ENCODE measurements at regions not wholly inside any gene's neighbourhood (a gene's known extent, or its start where the extent isn't known, plus 50 kb on each side); places are given as distances from the start of the nearest gene placed in this dataset.
A peak's percentile ranks its signal among the peaks of the same experiment; 100 is the strongest.

- DNase-seq = no peak
These were observed 88.1 kb upstream of the NPVF start for GRCh38 chr7:25316366-25316765.

GRCh38 chr7:25318047-25318446 lies 89.8 kb upstream of the NPVF start:
- peak; percentile 16 for DNase-seq

GRCh38 chr7:25319707-25320106 lies 91.4 kb upstream of the NPVF start:
- DNase-seq = no peak

GRCh38 chr7:25320791-25321190 lies 92.5 kb upstream of the NPVF start:
- DNase-seq = no peak

- no peak for DNase-seq
These were observed 93.1 kb upstream of the NPVF start for GRCh38 chr7:25321424-25321823.

- DNase-seq = no peak
These were observed 94.2 kb upstream of the NPVF start for GRCh38 chr7:25322473-25322872.

- no peak for DNase-seq
These were observed 97.0 kb upstream of the NPVF start for GRCh38 chr7:25325186-25325757.

- no peak for DNase-seq
These were observed 98.3 kb upstream of the NPVF start for GRCh38 chr7:25326501-25327156.

- no peak for DNase-seq
These were observed 101.5 kb upstream of the NPVF start for GRCh38 chr7:25329815-25330214.

- no peak for DNase-seq
These were observed 105.1 kb upstream of the NPVF start for GRCh38 chr7:25333296-25333928.

GRCh38 chr7:25347360-25348066 lies 119.2 kb upstream of the NPVF start:
- no peak for DNase-seq

- DNase-seq = no peak
These were observed 119.8 kb upstream of the NPVF start for GRCh38 chr7:25348104-25348503.

GRCh38 chr7:25349283-25350017 lies 121.2 kb upstream of the NPVF start:
- DNase-seq = no peak

- DNase-seq = no peak
These were observed 121.8 kb upstream of the NPVF start for GRCh38 chr7:25350041-25350440.

GRCh38 chr7:25351761-25352160 lies 123.5 kb upstream of the NPVF start:
- DNase-seq = no peak

- no peak for DNase-seq
These were observed 124.9 kb upstream of the NPVF start for GRCh38 chr7:25353196-25353595.

- DNase-seq = no peak
These were observed 125.4 kb upstream of the NPVF start for GRCh38 chr7:25353732-25354131.

GRCh38 chr7:25356534-25357151 lies 128.4 kb upstream of the NPVF start:
- DNase-seq = no peak

GRCh38 chr7:25358926-25359325 lies 130.6 kb upstream of the NPVF start:
- no peak for DNase-seq

- DNase-seq = no peak
These were observed 131.3 kb upstream of the NPVF start for GRCh38 chr7:25359471-25360059.

GRCh38 chr7:25360451-25360850 lies 132.2 kb upstream of the NPVF start:
- DNase-seq = no peak

- DNase-seq = no peak
These were observed 133.1 kb upstream of the NPVF start for GRCh38 chr7:25361387-25361786.
